Lower lobe of right lung (tissue), 2 donors: ENCODE measurements at regions not wholly inside any gene's neighbourhood (a gene's known extent, or its start where the extent isn't known, plus 50 kb on each side); places are given as distances from the start of the nearest gene placed in this dataset.

ENCODE experiments used
- ATAC-seq, 2 donors: fragments of 200-7000 bp; cut with Tn5 transposase; one replicate each; pipeline ENCODE4 v1.9.1; 2020 to 2022; ENCODE audit warnings: mild to moderate bottlenecking in 2 of 2, moderate library complexity in 2 of 2
- DNase-seq: peaks from one replicate; pipeline ENCODE4 v3.0.0-alpha.2; 2020
- H3K27ac ChIP-seq: fragments of 200-600 bp; one replicate; pipeline ENCODE4 v1.8.0; 2022
- H3K27me3 ChIP-seq: fragments of 200-600 bp; one replicate; pipeline ENCODE4 v1.8.0; 2022; ENCODE audit warnings: low read depth
- H3K36me3 ChIP-seq: fragments of 200-600 bp; one replicate; pipeline ENCODE4 v1.8.0; 2022; ENCODE audit warnings: mild to moderate bottlenecking
- H3K4me1 ChIP-seq: fragments of 200-600 bp; one replicate; pipeline ENCODE4 v1.8.0; 2022
- H3K4me3 ChIP-seq: fragments of 200-600 bp; one replicate; pipeline ENCODE4 v1.8.0; 2022; ENCODE audit warnings: mild to moderate bottlenecking
- H3K9me3 ChIP-seq: fragments of 200-600 bp; one replicate; pipeline ENCODE4 v1.8.0; 2022
- CTCF ChIP-seq: fragments of 200-600 bp; IDR thresholded peaks from one replicate; pipeline ENCODE4 v1.8.0; 2022; ENCODE audit warnings: antibody characterized with exemption, mild to moderate bottlenecking
- intact Hi-C: fragments of 100-400 bp; cut with DNase I; formaldehyde crosslinking; loops from one replicate; pipeline ENCODE4 v1.11.0; 2022
- donor health status: DM: no; HTN: yes; CAD: no; lungs with severe emphysema.

- H3K9me3 ChIP-seq = no peaks in the 10 kb centered on the region
- no peak for ATAC-seq
- no peak overlapping the region for H3K27ac ChIP-seq
- no peak overlapping the region for H3K4me3 ChIP-seq
- no peaks in the 10 kb centered on the region for H3K27me3 ChIP-seq
- no peak for DNase-seq
- intact Hi-C loops = no loop called here
- no peaks in the 10 kb centered on the region for H3K4me1 ChIP-seq
- TF ChIP-seq CTCF = no peak
- H3K36me3 ChIP-seq = no peaks in the 10 kb centered on the region
Measured at GRCh38 chr16:64771273-64771672, 350.6 kb downstream of the CDH11 start.

GRCh38 chr16:64762211-64762610 lies 359.7 kb downstream of the CDH11 start:
- Histone ChIP-seq H3K4me3 (no peak overlapping the region), H3K27me3 (no peaks in the 10 kb centered on the region), H3K9me3 (no peaks in the 10 kb centered on the region), H3K4me1 (no peaks in the 10 kb centered on the region), H3K27ac (no peak overlapping the region), H3K36me3 (no peaks in the 10 kb centered on the region)
- TF ChIP-seq CTCF = no peak
- DNase-seq (no peak), ATAC-seq (no peak)
- intact Hi-C loops = no loop called here

- TF ChIP-seq CTCF = no peak
- intact Hi-C loops = no loop called here
- Histone ChIP-seq H3K27me3 (no peaks in the 10 kb centered on the region), H3K9me3 (no peaks in the 10 kb centered on the region), H3K4me3 (no peak overlapping the region), H3K36me3 (no peaks in the 10 kb centered on the region), H3K4me1 (no peaks in the 10 kb centered on the region), H3K27ac (no peak overlapping the region)
- DNase-seq (no peak), ATAC-seq (no peak)
Measured at GRCh38 chr16:64754279-64754678, 367.6 kb downstream of the CDH11 start.

GRCh38 chr16:64751906-64752305 lies 370.0 kb downstream of the CDH11 start:
- DNase-seq = no peak
- no peaks in the 10 kb centered on the region for H3K9me3 ChIP-seq
- no peaks in the 10 kb centered on the region for H3K36me3 ChIP-seq
- H3K4me1 ChIP-seq = no peaks in the 10 kb centered on the region
- H3K27ac ChIP-seq = no peak overlapping the region
- no peak overlapping the region for H3K4me3 ChIP-seq
- intact Hi-C loops = no loop called here
- H3K27me3 ChIP-seq = no peaks in the 10 kb centered on the region
- ATAC-seq = no peak
- TF ChIP-seq CTCF = no peak

- ATAC-seq (no peak), DNase-seq (no peak)
- TF ChIP-seq CTCF = no peak
- Histone ChIP-seq H3K36me3 (no peaks in the 10 kb centered on the region), H3K27me3 (no peaks in the 10 kb centered on the region), H3K27ac (no peak overlapping the region), H3K9me3 (no peaks in the 10 kb centered on the region), H3K4me3 (no peak overlapping the region), H3K4me1 (no peaks in the 10 kb centered on the region)
- intact Hi-C loops = no loop called here
Measured at GRCh38 chr16:64749346-64749745, 372.5 kb downstream of the CDH11 start.
